ENCODE measurements at regions not wholly inside any gene's neighbourhood (a gene's known extent, or its start where the extent isn't known, plus 50 kb on each side); places are given as distances from the start of the nearest gene placed in this dataset.

- Histone ChIP-seq H4K20me1 (replicated peaks; ENCODE audit: control insufficient read depth, insufficient read depth, low read length) (peaks cover 9% of the 10 kb centered on the region; the same call in 1 of the 2 replicates), H3K27me3 (ENCODE audit: control insufficient read depth in 2 of 2, insufficient read depth in 2 of 2, low read length in 2 of 2) (peaks cover 16 to 72% of the 10 kb centered on the region in 2 experiments), H2AFZ (ENCODE audit: low read depth, low read length) (no peak overlapping the region), H3K9me3 (replicated peaks; ENCODE audit: control insufficient read depth, insufficient read depth, low read depth, low read length) (no peaks in the 10 kb centered on the region), H3K79me2 (ENCODE audit: control insufficient read depth, insufficient read depth, low read length) (no peaks in the 10 kb centered on the region), H3K4me2 (ENCODE audit: insufficient read depth, low read length) (no peak overlapping the region), H3K4me1 (replicated peaks in 1 of 2; ENCODE audit: control insufficient read depth in 2 of 2, insufficient read depth in 2 of 2, low read length in 2 of 2) (peaks cover 0 to 4% of the 10 kb centered on the region in 2 experiments; a peak in 2 of 5 replicates), H3K36me3 (ENCODE audit: control insufficient read depth, insufficient read depth, low read length) (no peaks in the 10 kb centered on the region), H3K4me3 (no peak overlapping the region), H3K9me1 (ENCODE audit: control insufficient read depth, insufficient read depth, low read length) (no peaks in the 10 kb centered on the region), H3K9ac (ENCODE audit: insufficient read depth in 1 of 2, low read depth in 2 of 2, low read length in 2 of 2) (no peak overlapping the region; a peak in 1 of 4 replicates), H3K27ac (ENCODE audit: extremely low read depth, low read depth, low read length) (no peak overlapping the region)
- no TSS peak for BruUV-seq (replicated peaks)
- FAIRE-seq (no peak), DNase-seq (ENCODE audit: extremely low read depth in 1 of 4, low spot score in 3 of 4) (no peak), ATAC-seq (no peak)
- POLR2A ChIA-PET = no interaction called here
- CTCF ChIA-PET (ENCODE audit: low intra/inter-chr PET ratio) = no interaction called here
- intact Hi-C loops (cut with micrococcal nuclease) = no loop called here
- in situ Hi-C loops (cut with MboI) = no loop called here
- under 1% methylated on average over 33 of the region's 35 CpGs for WGBS (ENCODE audit: insufficient coverage, low coverage, missing lambda C conversion rate)
- no peak for TF ChIP-seq FOXM1 (IDR thresholded peaks at IDR 0.05; ENCODE audit: low read depth)
- no peak for TF ChIP-seq FOXM1 (CRISPR knock-in tag; IDR thresholded peaks at IDR 0.05; ENCODE audit: low read depth)
- TF ChIP-seq STAT5B (CRISPR knock-in tag; IDR thresholded peaks at IDR 0.05) = no peak
- no peak for TF ChIP-seq ARID4B (CRISPR knock-in tag; IDR thresholded peaks at IDR 0.05)
- TF ChIP-seq ZNF263 (CRISPR knock-in tag; IDR thresholded peaks at IDR 0.05; ENCODE audit: borderline replicate concordance) = no peak
- no peak for TF ChIP-seq CLOCK (CRISPR knock-in tag; IDR thresholded peaks at IDR 0.05; ENCODE audit: borderline replicate concordance)
- no peak for TF ChIP-seq ZBED1 (IDR thresholded peaks at IDR 0.05)
- TF ChIP-seq ATF1 (CRISPR knock-in tag; IDR thresholded peaks at IDR 0.05) = no peak
- no peak for TF ChIP-seq ATF1 (tag; IDR thresholded peaks at IDR 0.05)
- no peak for TF ChIP-seq MAFG (tag; conservative IDR thresholded peaks at IDR 0.05)
- no peak for TF ChIP-seq ETS1 (conservative IDR thresholded peaks at IDR 0.05; ENCODE audit: control insufficient read depth, low read depth, low read length)
These were observed 210.5 kb downstream of the CTTN start for GRCh38 chr11:70608568-70609470.

All from K562 (cell line).